HEK293 (cell line): ENCODE measurements at regions not wholly inside any gene's neighbourhood (a gene's known extent, or its start where the extent isn't known, plus 50 kb on each side); places are given as distances from the start of the nearest gene placed in this dataset.

Source experiments
- CTCF ChIA-PET: fragments of 350-600 bp; formaldehyde crosslinking; extraction: SDS; loops from one replicate; lab custom pipeline; 2021; ENCODE audit warnings: antibody characterized with exemption; lab: Yijun Ruan, JAX
- POLR2A ChIA-PET: fragments of 300-600 bp; formaldehyde crosslinking; extraction: SDS; loops from one replicate; lab custom pipeline; 2020; ENCODE audit warnings: antibody characterized with exemption, inconsistent platforms; lab: Yijun Ruan, JAX
- H3K27ac ChIP-seq: fragments of 200-500 bp; sonication (Bioruptor generic); 2 replicates; pipeline ENCODE4 v1.5.1; 2014; ENCODE audit warnings: low read depth, low read length, control low read depth, inconsistent platforms; ENCODE audit errors: extremely low read depth
- H3K36me3 ChIP-seq, 2 experiments: fragments of 200-500 bp in 1 of 2; sonication (Bioruptor generic) in 1 of 2; 1 replicate in 1 of 2; 2 replicates in 1 of 2; pipeline ENCODE4 v1.5.1; 2014 to 2017; ENCODE audit warnings: inconsistent platforms in 2 of 2, low read length in 2 of 2; ENCODE audit not compliant: control insufficient read depth in 2 of 2, insufficient read depth in 1 of 2
- H3K4me1 ChIP-seq: fragments of 200-500 bp; sonication (Bioruptor generic); 2 replicates; pipeline ENCODE4 v1.5.1; 2014; ENCODE audit warnings: mild to moderate bottlenecking, low read length, inconsistent platforms; ENCODE audit not compliant: control insufficient read depth, insufficient read depth
- H3K4me3 ChIP-seq: 2 replicates; pipeline ENCODE4 v1.5.1; 2011; ENCODE audit warnings: low read depth, mild to moderate bottlenecking, control low read depth, low read length, moderate library complexity
- H3K9me3 ChIP-seq: fragments of 200-500 bp; sonication (Bioruptor generic); 2 replicates; pipeline ENCODE4 v1.5.1; 2014; ENCODE audit warnings: low read depth, low read length, inconsistent platforms; ENCODE audit not compliant: control insufficient read depth, insufficient read depth
- KLF7 ChIP-seq: fragments of 450-650 bp; formaldehyde crosslinking; IDR thresholded peaks from 2 replicates; pipeline ENCODE4 v1.5.1; 2016; ENCODE audit warnings: missing biosample characterization, missing genetic modification characterization, borderline replicate concordance
- ZBTB1 ChIP-seq: fragments of 450-650 bp; formaldehyde crosslinking; IDR thresholded peaks from 2 replicates; pipeline ENCODE4 v1.5.1; 2016; ENCODE audit warnings: missing biosample characterization, missing genetic modification characterization
- ZBTB11 ChIP-seq: fragments of 450-650 bp; formaldehyde crosslinking; conservative IDR thresholded peaks from 2 replicates; pipeline ENCODE4 v1.5.1; 2016; ENCODE audit warnings: low read depth, missing biosample characterization, missing genetic modification characterization
- ZIC2 ChIP-seq: fragments of 450-650 bp; formaldehyde crosslinking; IDR thresholded peaks from 2 replicates; pipeline ENCODE4 v1.5.1; 2016; ENCODE audit warnings: missing biosample characterization, missing genetic modification characterization
- ZNF121 ChIP-seq: fragments of 450-650 bp; formaldehyde crosslinking; IDR thresholded peaks from 2 replicates; pipeline ENCODE4 v1.5.1; 2016; ENCODE audit warnings: missing biosample characterization, missing genetic modification characterization
- ZNF16 ChIP-seq: fragments of 450-650 bp; formaldehyde crosslinking; IDR thresholded peaks from 2 replicates; pipeline ENCODE4 v1.5.1; 2016; ENCODE audit warnings: low read depth, missing biosample characterization, missing genetic modification characterization
- ZNF266 ChIP-seq: fragments of 450-650 bp; formaldehyde crosslinking; IDR thresholded peaks from 2 replicates; pipeline ENCODE4 v1.5.1; 2016; ENCODE audit warnings: missing biosample characterization, missing genetic modification characterization, low read depth
- ZNF311 ChIP-seq: fragments of 450-650 bp; formaldehyde crosslinking; IDR thresholded peaks from 2 replicates; pipeline ENCODE4 v1.5.1; 2017; ENCODE audit warnings: missing biosample characterization, missing genetic modification characterization, borderline replicate concordance
- ZNF426 ChIP-seq: fragments of 450-650 bp; formaldehyde crosslinking; IDR thresholded peaks from 2 replicates; pipeline ENCODE4 v1.5.1; 2017; ENCODE audit warnings: missing biosample characterization, missing genetic modification characterization, mild to moderate bottlenecking, inconsistent platforms, moderate library complexity
- ZNF48 ChIP-seq: fragments of 450-650 bp; formaldehyde crosslinking; IDR thresholded peaks from 2 replicates; pipeline ENCODE4 v1.5.1; 2016; ENCODE audit warnings: missing biosample characterization, missing genetic modification characterization
- ZNF610 ChIP-seq: fragments of 450-650 bp; formaldehyde crosslinking; IDR thresholded peaks from 2 replicates; pipeline ENCODE4 v1.5.1; 2016; ENCODE audit warnings: missing biosample characterization, missing genetic modification characterization, borderline replicate concordance
- ZNF660 ChIP-seq: fragments of 450-650 bp; IDR thresholded peaks from 2 replicates; pipeline ENCODE4 v1.5.1; 2018; ENCODE audit warnings: missing biosample characterization, mild to moderate bottlenecking, missing genetic modification characterization
- ZNF704 ChIP-seq: fragments of 450-650 bp; formaldehyde crosslinking; IDR thresholded peaks from 2 replicates; pipeline ENCODE4 v1.5.1; 2016; ENCODE audit warnings: missing biosample characterization, missing genetic modification characterization
- ZNF830 ChIP-seq: fragments of 450-650 bp; IDR thresholded peaks from 2 replicates; pipeline ENCODE4 v1.5.0; 2018; ENCODE audit warnings: missing biosample characterization, missing genetic modification characterization, low read depth, mild to moderate bottlenecking, moderate library complexity
- ZNF843 ChIP-seq: fragments of 450-650 bp; formaldehyde crosslinking; IDR thresholded peaks from 2 replicates; pipeline ENCODE4 v1.5.1; 2016; ENCODE audit warnings: missing biosample characterization, missing genetic modification characterization
- TF ChIP-seq, protein P1 (sequence below): fragments of 450-650 bp; formaldehyde crosslinking; conservative IDR thresholded peaks from 2 replicates; pipeline ENCODE4 v1.5.1; 2016; ENCODE audit warnings: low read depth, missing biosample characterization, missing genetic modification characterization

DNA sequence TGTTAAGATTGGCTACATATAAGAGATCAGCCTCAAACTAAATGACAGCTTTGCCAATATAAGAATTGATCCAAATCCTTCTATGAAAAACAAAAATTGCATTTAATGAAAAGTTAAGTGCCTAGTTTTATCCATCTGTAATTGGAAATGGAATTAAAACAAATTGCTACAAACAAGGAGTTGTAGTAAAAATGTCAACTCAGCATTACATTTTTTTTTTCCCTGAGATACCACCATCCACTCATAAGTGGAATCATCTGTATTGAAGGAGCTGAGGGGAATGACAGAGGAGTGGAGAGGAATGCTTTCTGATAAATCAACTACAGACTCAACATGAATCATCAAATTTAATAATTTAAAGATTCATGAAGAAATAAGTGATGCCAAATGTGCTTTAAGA lies 601.8 kb downstream of the TMEM182 start:
- Histone ChIP-seq H3K4me3 (no peak overlapping the region), H3K27ac (no peak overlapping the region), H3K36me3 (no peaks in the 10 kb centered on the region), H3K9me3 (no peaks in the 10 kb centered on the region), H3K4me1 (no peaks in the 10 kb centered on the region)
- ChIA-PET CTCF (no interaction called here), POLR2A (no interaction called here)
- TF ChIP-seq ZNF426 (tag by site-specific recombination): no peak
- no peak for TF ChIP-seq ZNF610 (tag by site-specific recombination)

GRCh38 chr2:103364177-103364576 lies 602.3 kb downstream of the TMEM182 start:
- no peaks in the 10 kb centered on the region for H3K36me3 ChIP-seq
- TF ChIP-seq KLF7 (tag by site-specific recombination) (no peak), ZBTB11 (no peak), ZNF660 (tag by site-specific recombination) (no peak), ZNF16 (tag by site-specific recombination) (no peak), ZNF266 (tag by site-specific recombination) (no peak), ZNF704 (tag by site-specific recombination) (no peak), ZNF830 (tag by site-specific recombination) (no peak), ZNF121 (tag by site-specific recombination) (no peak), ZNF843 (tag by site-specific recombination) (no peak), ZBTB1 (tag by site-specific recombination) (no peak), ZIC2 (tag by site-specific recombination) (no peak), ZNF48 (tag by site-specific recombination) (no peak), ZNF311 (tag by site-specific recombination) (no peak)
- TF ChIP-seq, protein P1, sequence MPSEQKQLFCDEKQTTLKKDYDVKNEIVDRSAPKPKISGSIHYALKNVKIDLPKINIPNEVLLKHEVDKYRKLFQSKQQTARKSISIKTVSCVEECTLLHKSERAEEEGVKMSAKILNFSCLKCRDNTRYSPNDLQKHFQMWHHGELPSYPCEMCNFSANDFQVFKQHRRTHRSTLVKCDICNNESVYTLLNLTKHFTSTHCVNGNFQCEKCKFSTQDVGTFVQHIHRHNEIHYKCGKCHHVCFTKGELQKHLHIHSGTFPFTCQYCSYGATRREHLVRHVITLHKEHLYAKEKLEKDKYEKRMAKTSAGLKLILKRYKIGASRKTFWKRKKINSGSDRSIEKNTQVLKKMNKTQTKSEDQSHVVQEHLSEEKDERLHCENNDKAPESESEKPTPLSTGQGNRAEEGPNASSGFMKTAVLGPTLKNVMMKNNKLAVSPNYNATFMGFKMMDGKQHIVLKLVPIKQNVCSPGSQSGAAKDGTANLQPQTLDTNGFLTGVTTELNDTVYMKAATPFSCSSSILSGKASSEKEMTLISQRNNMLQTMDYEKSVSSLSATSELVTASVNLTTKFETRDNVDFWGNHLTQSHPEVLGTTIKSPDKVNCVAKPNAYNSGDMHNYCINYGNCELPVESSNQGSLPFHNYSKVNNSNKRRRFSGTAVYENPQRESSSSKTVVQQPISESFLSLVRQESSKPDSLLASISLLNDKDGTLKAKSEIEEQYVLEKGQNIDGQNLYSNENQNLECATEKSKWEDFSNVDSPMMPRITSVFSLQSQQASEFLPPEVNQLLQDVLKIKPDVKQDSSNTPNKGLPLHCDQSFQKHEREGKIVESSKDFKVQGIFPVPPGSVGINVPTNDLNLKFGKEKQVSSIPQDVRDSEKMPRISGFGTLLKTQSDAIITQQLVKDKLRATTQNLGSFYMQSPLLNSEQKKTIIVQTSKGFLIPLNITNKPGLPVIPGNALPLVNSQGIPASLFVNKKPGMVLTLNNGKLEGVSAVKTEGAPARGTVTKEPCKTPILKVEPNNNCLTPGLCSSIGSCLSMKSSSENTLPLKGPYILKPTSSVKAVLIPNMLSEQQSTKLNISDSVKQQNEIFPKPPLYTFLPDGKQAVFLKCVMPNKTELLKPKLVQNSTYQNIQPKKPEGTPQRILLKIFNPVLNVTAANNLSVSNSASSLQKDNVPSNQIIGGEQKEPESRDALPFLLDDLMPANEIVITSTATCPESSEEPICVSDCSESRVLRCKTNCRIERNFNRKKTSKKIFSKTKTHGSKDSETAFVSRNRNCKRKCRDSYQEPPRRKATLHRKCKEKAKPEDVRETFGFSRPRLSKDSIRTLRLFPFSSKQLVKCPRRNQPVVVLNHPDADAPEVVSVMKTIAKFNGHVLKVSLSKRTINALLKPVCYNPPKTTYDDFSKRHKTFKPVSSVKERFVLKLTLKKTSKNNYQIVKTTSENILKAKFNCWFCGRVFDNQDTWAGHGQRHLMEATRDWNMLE: no peak
- no peak overlapping the region for H3K4me3 ChIP-seq
- ChIA-PET CTCF (no interaction called here), POLR2A (no interaction called here)
- no peaks in the 10 kb centered on the region for H3K9me3 ChIP-seq
- H3K27ac ChIP-seq: no peak overlapping the region
- no peaks in the 10 kb centered on the region for H3K4me1 ChIP-seq
